Thyroid gland (tissue), 4 donors: ENCODE measurements at regions not wholly inside any gene's neighbourhood (a gene's known extent, or its start where the extent isn't known, plus 50 kb on each side); places are given as distances from the start of the nearest gene placed in this dataset.

ENCODE experiments used
- POLR2A ChIP-seq, 2 donors: fragments of 450-650 bp; IDR thresholded peaks; one replicate each; pipeline ENCODE4 v1.6.1; 2017; ENCODE audit warnings: antibody characterized with exemption in 2 of 2, mild to moderate bottlenecking in 2 of 2, moderate library complexity in 1 of 2
- TF ChIP-seq, protein P1 (sequence below), 6 experiments: fragments of 200-600 bp in 3 of 6; fragments of 450-650 bp in 3 of 6; sonication (generic) in 3 of 6; IDR thresholded peaks; one replicate each; pipeline ENCODE4 v1.5.1; 2016 to 2019; ENCODE audit warnings: antibody characterized with exemption in 6 of 6, mild to moderate bottlenecking in 2 of 6, inconsistent platforms in 1 of 6, moderate library complexity in 1 of 6

DNA sequence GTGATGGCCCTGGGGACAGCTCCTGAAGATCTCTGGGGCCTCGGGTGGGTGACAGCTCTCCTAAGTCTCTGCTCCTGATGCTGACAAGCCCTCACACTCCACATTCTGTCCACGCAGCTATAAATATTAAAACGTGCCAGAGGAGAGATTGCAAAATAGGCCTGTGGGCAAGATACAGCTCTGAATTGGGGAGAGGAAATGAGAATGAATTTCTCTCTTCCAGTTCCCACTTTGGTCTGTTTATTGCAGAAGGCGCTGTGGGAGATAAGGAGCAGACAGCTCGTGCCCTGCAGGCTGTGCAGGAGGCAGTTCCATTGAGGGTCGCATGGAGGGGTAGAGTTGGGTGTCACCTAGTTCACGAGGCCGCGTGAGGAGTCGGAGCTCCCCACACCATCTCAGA, 87.5 kb upstream of the SDK2 start:
- TF ChIP-seq, protein P1, sequence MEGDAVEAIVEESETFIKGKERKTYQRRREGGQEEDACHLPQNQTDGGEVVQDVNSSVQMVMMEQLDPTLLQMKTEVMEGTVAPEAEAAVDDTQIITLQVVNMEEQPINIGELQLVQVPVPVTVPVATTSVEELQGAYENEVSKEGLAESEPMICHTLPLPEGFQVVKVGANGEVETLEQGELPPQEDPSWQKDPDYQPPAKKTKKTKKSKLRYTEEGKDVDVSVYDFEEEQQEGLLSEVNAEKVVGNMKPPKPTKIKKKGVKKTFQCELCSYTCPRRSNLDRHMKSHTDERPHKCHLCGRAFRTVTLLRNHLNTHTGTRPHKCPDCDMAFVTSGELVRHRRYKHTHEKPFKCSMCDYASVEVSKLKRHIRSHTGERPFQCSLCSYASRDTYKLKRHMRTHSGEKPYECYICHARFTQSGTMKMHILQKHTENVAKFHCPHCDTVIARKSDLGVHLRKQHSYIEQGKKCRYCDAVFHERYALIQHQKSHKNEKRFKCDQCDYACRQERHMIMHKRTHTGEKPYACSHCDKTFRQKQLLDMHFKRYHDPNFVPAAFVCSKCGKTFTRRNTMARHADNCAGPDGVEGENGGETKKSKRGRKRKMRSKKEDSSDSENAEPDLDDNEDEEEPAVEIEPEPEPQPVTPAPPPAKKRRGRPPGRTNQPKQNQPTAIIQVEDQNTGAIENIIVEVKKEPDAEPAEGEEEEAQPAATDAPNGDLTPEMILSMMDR (IDR thresholded peaks at IDR 0.05): no peak
- no peak for TF ChIP-seq POLR2A (IDR thresholded peaks at IDR 0.05)
